ENCODE measurements at regions not wholly inside any gene's neighbourhood (a gene's known extent, or its start where the extent isn't known, plus 50 kb on each side); places are given as distances from the start of the nearest gene placed in this dataset.
A peak's percentile ranks its signal among the peaks of the same experiment; 100 is the strongest.
"Not testable (repeated sequence)": the region's sequence is repeated elsewhere in the genome, so short reads cannot be mapped to it uniquely, and the experiment has no call there.

DNA sequence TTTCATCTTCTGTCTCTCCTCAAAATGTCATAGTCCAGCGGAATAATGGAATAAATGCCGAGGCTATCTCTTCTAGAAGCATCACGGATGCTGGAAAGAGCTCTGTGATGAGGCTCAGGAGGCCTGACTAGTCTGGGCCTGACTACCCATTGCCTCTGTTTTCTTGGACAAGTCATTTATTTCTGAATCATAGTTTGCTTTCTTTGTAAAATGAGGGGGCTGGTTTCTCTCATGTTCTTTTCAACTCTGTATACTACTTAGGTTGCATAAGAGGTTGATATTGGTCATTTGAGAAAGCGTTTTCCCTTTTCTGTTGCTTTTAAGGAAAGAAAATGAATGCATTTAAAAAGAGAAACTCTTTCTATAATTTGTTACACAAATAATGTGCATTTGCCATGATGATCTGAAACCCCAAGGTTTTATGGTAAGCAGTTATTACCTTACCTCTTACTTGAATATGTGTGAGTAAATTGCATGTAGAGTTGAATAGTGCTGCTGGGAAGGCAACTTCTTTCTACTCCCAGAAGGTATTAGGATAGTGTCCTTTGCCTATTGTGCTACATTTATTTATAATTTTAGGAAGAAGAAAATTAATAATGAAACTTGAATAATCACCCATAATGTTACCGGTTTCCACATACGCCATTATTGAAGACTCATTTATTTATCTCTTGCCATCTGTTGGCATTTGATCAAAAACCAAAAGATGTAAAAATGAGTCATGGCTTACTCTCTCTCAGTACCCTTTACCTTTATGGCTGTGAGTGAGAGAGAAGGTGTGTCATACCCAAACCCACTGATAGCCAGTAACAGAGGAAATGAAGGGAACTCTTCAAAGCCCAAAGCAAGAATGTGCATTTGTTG lies 179.1 kb downstream of the FASLG start:
- no peak for DNase-seq (ENCODE audit: low read depth)

GRCh38 chr1:172838680-172839313 lies 179.9 kb downstream of the FASLG start:
- DNase-seq (ENCODE audit: low read depth), result no peak

- DNase-seq (ENCODE audit: low read depth), result not testable (repeated sequence)
Measured at GRCh38 chr1:172839639-172840038, 180.7 kb downstream of the FASLG start.

- DNase-seq (ENCODE audit: low read depth), result no peak
Measured at GRCh38 chr1:172843444-172843843, 184.5 kb downstream of the FASLG start.

DNA sequence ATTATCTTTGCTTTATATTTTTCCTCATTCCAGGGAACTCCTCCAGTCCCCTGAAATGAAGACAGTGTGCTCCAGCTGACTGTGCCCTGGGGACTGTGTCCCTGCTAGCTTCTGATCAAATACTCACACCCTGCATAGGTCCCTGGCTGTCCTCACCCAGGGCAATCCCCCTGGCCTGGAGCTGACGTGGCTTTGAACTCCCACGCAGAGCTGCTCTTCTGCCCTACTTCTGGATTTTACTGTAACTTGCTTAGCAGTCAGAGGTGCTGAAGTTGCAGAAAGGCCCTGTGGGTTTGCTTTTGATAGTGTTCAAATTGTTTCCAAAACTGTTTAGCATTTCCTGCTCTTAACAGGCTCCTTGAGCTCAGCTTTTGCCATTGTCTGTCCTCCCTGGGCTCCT lies 186.5 kb downstream of the FASLG start:
- DNase-seq (ENCODE audit: low read depth), result peak; percentile 54

DNA sequence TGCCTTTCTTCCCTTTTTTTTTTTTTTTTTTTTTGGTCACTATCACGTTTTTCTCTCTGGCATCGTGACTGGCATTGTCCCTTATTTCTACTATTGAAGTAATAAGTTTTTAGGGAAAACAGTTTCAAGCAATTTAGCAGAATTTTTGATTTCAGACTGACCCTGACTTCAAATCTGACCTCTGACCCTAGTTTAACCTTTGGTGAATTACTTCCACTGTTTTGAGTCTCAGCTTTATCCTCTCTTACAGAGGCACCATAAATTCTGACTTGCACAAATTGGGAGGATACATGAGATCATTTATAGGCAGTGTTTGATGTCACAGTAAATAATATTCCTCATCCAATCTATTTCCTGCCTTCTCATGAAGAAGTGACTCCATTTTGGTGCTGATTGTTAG lies 187.0 kb downstream of the FASLG start:
- no peak for DNase-seq (ENCODE audit: low read depth)

DNA sequence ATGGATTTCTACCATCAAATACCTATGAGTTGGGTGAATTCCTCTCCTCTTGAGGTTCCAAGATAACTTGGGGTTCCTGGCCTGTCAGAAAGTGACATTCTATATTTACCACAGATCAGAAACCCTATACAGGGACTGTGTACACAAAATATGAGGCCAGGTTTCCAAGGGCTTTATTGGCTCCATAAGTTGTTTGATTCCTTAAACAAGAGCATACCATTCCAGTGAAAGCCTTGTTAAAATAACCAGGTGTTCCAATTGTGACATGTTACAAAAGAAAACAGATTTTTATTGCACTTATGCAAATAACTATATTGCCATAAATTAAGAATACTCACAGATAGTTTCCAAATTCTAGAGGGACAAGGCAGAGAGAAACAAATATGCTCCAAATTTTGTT lies 188.9 kb downstream of the FASLG start:
- not testable (repeated sequence) for DNase-seq (ENCODE audit: low read depth)

- DNase-seq (ENCODE audit: low read depth), result no peak
Measured at GRCh38 chr1:172849653-172850052, 190.8 kb downstream of the FASLG start.

DNA sequence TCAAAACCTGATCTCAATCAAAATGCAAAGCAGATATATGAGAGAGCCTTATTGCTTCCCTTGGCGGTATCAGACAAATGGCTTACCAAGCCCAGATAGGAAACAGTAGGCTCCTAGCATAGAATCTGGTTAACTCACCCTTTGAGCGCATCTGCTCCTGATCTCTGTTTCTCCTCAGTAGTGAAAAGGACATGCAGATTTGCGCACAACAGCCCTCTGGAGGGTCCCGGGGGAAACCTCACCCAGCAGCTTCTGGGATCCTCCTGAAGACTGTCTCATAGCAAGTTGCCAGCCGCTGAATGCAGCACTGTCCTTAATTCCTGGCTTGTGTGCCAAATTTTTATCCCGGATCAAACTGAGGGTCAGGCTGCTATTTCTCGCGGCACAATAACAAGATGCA lies 192.2 kb downstream of the FASLG start:
- no peak for DNase-seq (ENCODE audit: low read depth)

- DNase-seq (ENCODE audit: low read depth), result no peak
Measured at GRCh38 chr1:172851856-172852255, 193.0 kb downstream of the FASLG start.

GRCh38 chr1:172855983-172856382 lies 194.8 kb downstream of the TNFSF18 start:
- DNase-seq (ENCODE audit: low read depth), result not testable (repeated sequence)

GRCh38 chr1:172863031-172863430 lies 187.7 kb downstream of the TNFSF18 start:
- no peak for DNase-seq (ENCODE audit: low read depth)

GRCh38 chr1:172867216-172867818 lies 183.4 kb downstream of the TNFSF18 start:
- no peak for DNase-seq (ENCODE audit: low read depth)

- DNase-seq (ENCODE audit: low read depth), result no peak
Measured at GRCh38 chr1:172870901-172871606, 179.7 kb downstream of the TNFSF18 start.

DNA sequence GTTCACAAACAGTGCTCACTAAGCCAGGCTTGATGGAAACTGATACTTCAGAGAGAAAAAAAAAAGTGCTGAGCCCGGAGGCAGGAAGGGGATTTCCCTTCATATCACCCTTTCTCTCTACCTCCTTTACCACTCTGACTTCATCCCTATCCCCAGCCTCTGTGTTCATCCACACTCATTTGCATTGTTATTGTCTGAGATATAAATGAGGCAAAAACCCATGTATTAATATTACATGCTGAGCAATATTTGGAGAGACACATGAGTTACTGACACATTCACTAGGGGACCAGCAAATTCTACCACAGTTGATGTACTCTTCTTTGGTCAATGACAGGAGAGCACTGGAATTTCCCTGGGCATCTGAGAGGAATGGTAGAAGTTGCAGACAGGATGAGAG lies 175.8 kb downstream of the TNFSF18 start:
- DNase-seq (ENCODE audit: low read depth), result no peak

GRCh38 chr1:172875892-172876291 lies 174.8 kb downstream of the TNFSF18 start:
- no peak for DNase-seq (ENCODE audit: low read depth)

- no peak for DNase-seq (ENCODE audit: low read depth)
Measured at GRCh38 chr1:172882385-172882784, 168.4 kb downstream of the TNFSF18 start.

DNA sequence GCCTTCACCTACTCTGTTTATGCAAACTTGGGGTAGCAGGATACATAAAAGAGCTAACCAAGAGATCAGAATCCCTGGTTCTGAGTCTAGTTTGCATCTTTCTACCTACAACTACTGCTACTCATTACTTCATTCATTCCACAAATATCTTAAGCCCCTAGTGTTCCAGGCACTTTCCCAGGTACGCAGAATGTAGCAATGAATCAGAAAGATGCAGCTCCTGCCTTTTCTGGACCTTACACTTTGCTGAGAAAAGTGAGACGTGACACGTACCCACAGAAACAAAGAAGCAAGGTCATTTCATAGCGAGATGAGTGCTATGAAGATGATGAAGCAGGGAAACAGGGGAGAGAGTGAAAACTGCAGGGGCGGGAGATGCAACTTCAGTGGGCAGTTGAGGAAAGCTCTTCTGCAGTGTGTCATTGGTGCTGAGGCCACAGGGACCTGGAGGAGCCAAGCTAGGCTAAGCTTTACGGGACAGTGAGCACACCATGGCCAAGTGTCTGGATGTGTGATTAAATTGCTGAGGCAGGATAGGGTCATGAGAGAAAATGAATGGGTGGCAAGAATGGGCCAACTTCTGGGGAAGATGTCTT lies 167.9 kb downstream of the TNFSF18 start:
- no peak for DNase-seq (ENCODE audit: low read depth)

- DNase-seq (ENCODE audit: low read depth), result no peak
Measured at GRCh38 chr1:172883387-172883791, 167.4 kb downstream of the TNFSF18 start.

GRCh38 chr1:172883844-172884243 lies 166.9 kb downstream of the TNFSF18 start:
- no peak for DNase-seq (ENCODE audit: low read depth)

GRCh38 chr1:172885411-172885810 lies 165.3 kb downstream of the TNFSF18 start:
- DNase-seq (ENCODE audit: low read depth), result no peak

DNA sequence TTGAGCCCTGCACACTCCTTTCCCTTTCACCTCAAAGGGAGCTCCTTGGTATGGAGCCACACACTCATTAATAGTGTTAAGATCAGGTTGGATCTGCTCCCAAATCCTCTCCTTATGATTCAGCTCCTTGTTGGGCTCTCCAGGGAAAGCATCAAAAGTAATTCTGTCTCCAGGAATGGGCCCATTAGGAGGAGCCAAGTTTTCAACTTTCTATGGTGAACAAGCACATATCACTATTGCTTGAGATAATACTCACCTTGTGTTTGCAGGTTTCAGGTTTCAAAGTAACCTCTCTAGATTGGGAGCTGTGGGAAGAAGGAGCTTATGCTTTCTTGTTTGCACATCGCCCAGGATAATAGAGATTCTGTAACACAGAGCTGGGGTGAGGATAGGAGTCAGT lies 164.8 kb downstream of the TNFSF18 start:
- no peak for DNase-seq (ENCODE audit: low read depth)
